Gastrocnemius medialis (tissue), 4 donors: ENCODE measurements at regions not wholly inside any gene's neighbourhood (a gene's known extent, or its start where the extent isn't known, plus 50 kb on each side); places are given as distances from the start of the nearest gene placed in this dataset.

Experiments used
- ATAC-seq, 2 donors: fragments of 150-250 bp; one replicate each; pipeline ENCODE4 v1.9.1; 2016
- DNase-seq, 2 donors: peaks; one replicate each; pipeline ENCODE4 v3.0.0-alpha.2; 2019
- H3K27ac ChIP-seq, 4 donors: fragments of 200-600 bp; sonication (generic); 1 replicate in 1 of 4; 2 replicates in 3 of 4; pipeline ENCODE4 v1.5.1; 2016 to 2018; ENCODE audit warnings: mild to moderate bottlenecking in 2 of 4, moderate library complexity in 1 of 4
- H3K27me3 ChIP-seq, 3 donors: fragments of 200-600 bp; sonication (generic) in 2 of 3; 1 replicate in 1 of 3; 2 replicates in 2 of 3; pipeline versions ENCODE4 v1.5.1 to v1.6.0; 2016 to 2019; ENCODE audit warnings: mild to moderate bottlenecking in 1 of 3, moderate library complexity in 1 of 3
- H3K36me3 ChIP-seq, 2 donors: fragments of 200-600 bp; sonication (generic) in 1 of 2; one replicate each; pipeline ENCODE4 v1.5.1; 2017 to 2018
- H3K4me1 ChIP-seq, 2 donors: fragments of 200-600 bp; sonication (generic) in 1 of 2; one replicate each; pipeline ENCODE4 v1.5.1; 2016 to 2017; ENCODE audit warnings: mild to moderate bottlenecking in 2 of 2
- H3K4me3 ChIP-seq, 4 donors: fragments of 200-600 bp; sonication (generic) in 3 of 4; 1 replicate in 1 of 4; 2 replicates in 3 of 4; pipeline ENCODE4 v1.5.1; 2016 to 2019; ENCODE audit warnings: mild to moderate bottlenecking in 2 of 4
- H3K9me3 ChIP-seq, 3 donors: fragments of 200-600 bp; sonication (generic) in 2 of 3; 1 replicate in 1 of 3; 2 replicates in 2 of 3; pipeline ENCODE4 v1.5.1; 2016 to 2019
- CTCF ChIP-seq, 5 experiments: fragments of 450-650 bp in 3 of 5; fragments of 200-600 bp in 2 of 5; sonication (generic) in 2 of 5; IDR thresholded peaks in 4 of 5; conservative IDR thresholded peaks in 1 of 5; 1 replicate in 4 of 5; 2 replicates in 1 of 5; pipeline ENCODE4 v1.5.1; 2016 to 2019; ENCODE audit warnings: antibody characterized with exemption in 5 of 5, mild to moderate bottlenecking in 3 of 5, moderate library complexity in 3 of 5
- POLR2A ChIP-seq, 2 donors: fragments of 450-650 bp; IDR thresholded peaks; one replicate each; pipeline ENCODE4 v1.6.1; 2017; ENCODE audit warnings: antibody characterized with exemption in 2 of 2, mild to moderate bottlenecking in 2 of 2, moderate library complexity in 2 of 2
- in situ Hi-C, 4 donors: fragments of 200-750 bp; cut with MboI; loops; one replicate each; pipeline versions ENCODE4 v1.15.0 to v1.8.0; 2017; ENCODE audit warnings: low sequenced_read_pairs in 4 of 4
- intact Hi-C: fragments of 100-400 bp; cut with DNase I; formaldehyde crosslinking; loops from one replicate; pipeline ENCODE4 v1.15.1; 2023; ENCODE audit warnings: low total_unique reads

- Histone ChIP-seq H3K27me3 (no peaks in the 10 kb centered on the region), H3K36me3 (no peaks in the 10 kb centered on the region), H3K9me3 (no peaks in the 10 kb centered on the region), H3K27ac (no peak overlapping the region), H3K4me3 (no peak overlapping the region), H3K4me1 (no peaks in the 10 kb centered on the region)
- DNase-seq (no peak), ATAC-seq (no peak)
- TF ChIP-seq CTCF (IDR thresholded peaks at IDR 0.05 in 4 of 5, conservative IDR thresholded peaks at IDR 0.05 in 1 of 5) (no peak), POLR2A (IDR thresholded peaks at IDR 0.05) (no peak)
- intact Hi-C loops (no loop called here), in situ Hi-C loops (no loop called here)
Observed at GRCh38 chr13:108575430-108575829, 54.0 kb upstream of the MYO16 start.
